ENCODE measurements at regions not wholly inside any gene's neighbourhood (a gene's known extent, or its start where the extent isn't known, plus 50 kb on each side); places are given as distances from the start of the nearest gene placed in this dataset.
"Not testable (repeated sequence)": the region's sequence is repeated elsewhere in the genome, so short reads cannot be mapped to it uniquely, and the experiment has no call there.

- TF ChIP-seq CTCF (IDR thresholded peaks at IDR 0.05; ENCODE audit: low read depth, low read length): no peak
Observed at GRCh38 chr13:111589992-111590391, 269.6 kb downstream of the TEX29 start.

GRCh38 chr13:111590796-111591195, 270.4 kb downstream of the TEX29 start:
- DNase-seq (ENCODE audit: extremely low read depth, low read depth): no peak
- TF ChIP-seq CTCF (IDR thresholded peaks at IDR 0.05; ENCODE audit: low read depth, low read length): no peak

More at GRCh38 chr13:111589992-111590391, 269.6 kb downstream of the TEX29 start:
- no peak for DNase-seq (ENCODE audit: extremely low read depth, low read depth)

- DNase-seq (ENCODE audit: extremely low read depth, low read depth): not testable (repeated sequence)
Observed at GRCh38 chr13:111593490-111593889, 273.0 kb downstream of the TEX29 start.

GRCh38 chr13:111594606-111595005, 274.2 kb downstream of the TEX29 start:
- TF ChIP-seq CTCF (IDR thresholded peaks at IDR 0.05; ENCODE audit: low read depth, low read length): no peak

GRCh38 chr13:111595276-111595675, 274.8 kb downstream of the TEX29 start:
- TF ChIP-seq CTCF (IDR thresholded peaks at IDR 0.05; ENCODE audit: low read depth, low read length): no peak
- DNase-seq (ENCODE audit: extremely low read depth, low read depth): no peak

More at GRCh38 chr13:111594606-111595005, 274.2 kb downstream of the TEX29 start:
- no peak for DNase-seq (ENCODE audit: extremely low read depth, low read depth)

- TF ChIP-seq CTCF (IDR thresholded peaks at IDR 0.05; ENCODE audit: low read depth, low read length): no peak
- no peak for DNase-seq (ENCODE audit: extremely low read depth, low read depth)
Observed at GRCh38 chr13:111595791-111596190, 275.3 kb downstream of the TEX29 start.

GRCh38 chr13:111597191-111597611, 276.8 kb downstream of the TEX29 start:
- no peak for DNase-seq (ENCODE audit: extremely low read depth, low read depth)
- TF ChIP-seq CTCF (IDR thresholded peaks at IDR 0.05; ENCODE audit: low read depth, low read length): no peak

GRCh38 chr13:111597618-111598017, 277.2 kb downstream of the TEX29 start:
- TF ChIP-seq CTCF (IDR thresholded peaks at IDR 0.05; ENCODE audit: low read depth, low read length): no peak
- DNase-seq (ENCODE audit: extremely low read depth, low read depth): no peak
